DMS153 treated with DMSO at 0.1 percent for 48 hours (cell line): ENCODE measurements at regions not wholly inside any gene's neighbourhood (a gene's known extent, or its start where the extent isn't known, plus 50 kb on each side); places are given as distances from the start of the nearest gene placed in this dataset.
"Not testable (repeated sequence)": the region's sequence is repeated elsewhere in the genome, so short reads cannot be mapped to it uniquely, and the experiment has no call there.

Source experiments
- DNase-seq: peaks from one replicate; lab custom pipeline; 2025; ENCODE audit not compliant: unreplicated experiment; lab: John Stamatoyannopoulos, UW

DNA sequence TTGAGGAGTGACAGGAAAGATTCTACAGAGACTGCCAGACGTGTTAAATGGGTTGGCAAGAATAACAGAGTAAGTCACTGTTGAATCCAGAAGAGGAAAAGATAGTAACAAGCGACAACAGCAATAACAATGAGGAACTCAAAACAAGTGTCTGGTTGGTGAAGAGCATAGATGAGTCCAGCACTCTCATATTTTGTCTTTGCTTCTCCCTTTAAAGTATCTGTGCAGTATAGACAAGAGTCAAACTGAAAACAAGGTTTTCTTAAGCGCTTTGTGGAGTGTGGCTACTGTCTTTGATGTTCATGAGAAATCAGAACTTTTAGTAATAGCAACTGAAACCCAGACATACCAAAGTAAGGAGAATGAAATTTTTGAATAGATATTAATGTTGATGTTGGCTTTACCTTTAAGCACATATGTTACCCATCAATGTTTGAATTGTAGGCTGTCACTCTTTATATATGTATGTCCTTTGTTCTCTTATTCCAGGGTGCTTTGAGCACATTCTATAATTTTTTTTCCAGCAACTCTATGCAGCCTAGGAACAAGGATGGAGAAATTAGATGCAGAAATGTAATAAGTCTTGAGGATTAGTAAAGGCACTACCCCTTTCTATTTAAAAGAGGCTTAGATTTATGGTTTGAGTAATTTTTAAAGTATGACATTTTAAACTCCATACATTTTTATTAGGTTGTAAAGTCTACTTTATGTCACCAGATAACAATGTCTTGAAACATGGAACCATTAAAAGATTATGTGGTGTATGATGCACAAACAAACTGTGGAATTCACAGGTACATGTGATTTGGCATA is 185.5 kb downstream of the NFKBIZ start:
- DNase-seq, result no peak

DNA sequence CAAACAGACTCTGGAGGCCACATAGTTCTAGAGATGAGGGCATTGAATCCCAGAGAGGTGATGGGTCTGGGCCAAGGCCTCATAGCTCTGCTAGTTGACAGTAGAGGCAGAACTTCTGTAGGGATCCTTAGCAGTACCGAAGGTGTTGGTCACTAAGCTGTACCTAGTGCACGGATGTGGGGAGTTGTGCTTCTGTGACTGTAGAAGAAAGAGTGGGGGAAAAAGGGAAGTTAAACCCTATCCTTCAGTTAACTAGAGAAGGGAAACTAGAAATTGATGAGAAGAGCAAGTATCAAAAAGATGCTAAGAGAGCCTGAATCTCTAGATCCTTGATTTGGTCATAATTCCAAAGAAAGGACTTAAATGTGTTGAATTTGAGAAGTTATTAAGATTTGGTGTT is 186.7 kb downstream of the NFKBIZ start:
- DNase-seq, result no peak

DNA sequence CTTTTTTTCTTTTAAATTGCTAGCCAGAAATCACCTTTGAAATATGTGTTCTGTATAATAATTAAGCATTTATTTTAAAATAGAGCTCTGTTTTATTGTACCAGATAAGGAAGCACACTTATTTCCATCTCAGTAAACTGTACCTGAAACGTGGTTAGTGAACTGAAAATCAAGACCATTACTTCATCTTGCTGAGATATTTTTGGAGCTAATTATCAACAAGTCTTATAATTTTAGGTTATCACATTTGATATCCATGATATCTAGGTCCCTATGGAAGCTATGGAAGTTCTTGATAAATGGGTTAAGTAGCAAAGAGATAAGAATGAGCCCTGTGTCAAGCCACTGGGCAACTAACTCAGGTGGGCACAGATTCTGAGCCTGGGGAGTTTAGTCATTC is 187.2 kb downstream of the NFKBIZ start:
- DNase-seq, result no peak

DNA sequence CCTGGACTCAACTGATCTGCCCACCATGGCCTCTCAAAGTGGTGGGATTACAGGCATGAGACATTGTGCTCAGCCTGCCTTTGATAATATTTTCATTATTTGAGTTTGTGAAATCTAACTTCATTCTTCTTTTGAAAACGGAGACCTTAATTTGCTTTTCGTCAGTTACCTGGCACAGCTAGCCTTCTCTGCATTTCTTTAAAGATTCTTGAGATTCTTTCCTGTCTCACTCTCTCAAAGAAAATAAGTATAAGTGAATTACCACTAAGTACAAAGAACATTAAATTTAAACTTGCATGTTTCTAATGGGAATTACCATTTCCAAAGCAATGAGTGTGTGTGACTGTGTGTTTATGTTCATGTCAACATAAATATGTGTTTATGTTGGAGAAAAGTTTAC is 187.9 kb downstream of the NFKBIZ start:
- DNase-seq, result no peak

DNA sequence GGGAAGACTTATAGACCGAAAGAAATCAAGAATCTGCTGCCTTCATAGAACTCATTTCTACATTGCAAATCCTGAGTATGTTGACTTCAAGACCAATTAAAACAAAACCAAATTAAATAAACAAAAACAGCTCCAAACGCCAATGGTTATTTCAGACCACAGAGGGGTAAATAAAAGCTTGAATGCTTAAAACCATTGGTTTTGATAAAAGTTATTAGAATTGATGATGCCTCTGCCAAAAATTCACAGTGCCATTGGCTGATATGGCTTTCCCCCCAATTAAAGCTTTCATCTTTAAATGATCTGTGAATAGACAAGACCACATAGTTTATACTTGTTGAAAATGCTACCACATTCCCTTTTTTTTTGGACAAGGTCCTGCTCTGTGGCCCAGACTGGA is 188.5 kb downstream of the NFKBIZ start:
- no peak for DNase-seq

DNA sequence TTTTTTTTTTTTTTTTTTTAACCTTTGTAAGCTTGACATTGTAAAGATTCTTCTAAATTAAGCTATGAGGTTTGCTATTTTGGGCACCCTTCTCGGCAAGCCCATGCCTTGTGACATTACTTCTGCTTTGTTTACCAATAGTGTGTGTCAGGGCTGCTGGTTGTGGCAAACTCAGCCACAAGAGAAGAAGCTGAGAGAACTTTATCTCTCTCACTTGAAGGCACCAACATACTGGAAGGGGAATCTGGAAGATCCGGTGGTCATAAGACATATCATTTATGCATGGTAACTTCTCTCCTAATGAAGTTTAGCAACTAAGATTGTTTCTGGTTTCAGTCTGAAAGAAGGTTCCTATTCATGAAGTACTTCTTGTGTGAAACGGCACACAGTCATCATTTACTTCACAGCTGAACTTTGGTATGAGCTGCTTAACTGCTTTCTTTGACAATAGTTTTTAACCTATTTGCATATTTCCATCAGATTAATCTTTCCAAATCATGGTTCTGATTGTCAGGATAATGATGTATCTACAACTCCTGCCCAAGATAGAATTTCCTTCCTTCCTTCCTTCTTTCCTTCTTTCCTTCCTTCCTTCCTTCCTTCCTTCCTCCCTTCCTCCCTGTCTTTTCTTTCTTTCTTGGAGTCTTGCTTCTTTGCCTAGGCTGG is 189.3 kb downstream of the NFKBIZ start:
- DNase-seq, result no peak

DNA sequence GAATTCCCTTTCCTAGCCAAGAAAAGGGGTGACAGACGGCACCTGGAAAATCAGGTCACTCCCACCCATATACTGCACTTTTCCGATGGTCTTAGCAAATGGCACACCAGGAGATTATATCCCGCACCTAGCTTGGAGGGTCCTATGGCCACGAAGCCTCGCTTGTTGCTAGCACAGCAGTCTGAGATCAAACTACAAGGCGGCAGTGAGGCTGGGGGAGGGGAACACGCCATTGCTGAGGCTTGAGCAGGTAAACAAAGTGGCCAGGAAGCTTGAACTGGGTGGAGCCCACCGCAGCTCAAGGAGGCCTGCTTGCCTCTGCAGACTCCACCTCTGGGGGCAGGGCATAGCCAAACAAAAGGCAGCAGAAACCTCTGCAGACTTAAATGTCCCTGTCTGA is 190.8 kb downstream of the NFKBIZ start:
- DNase-seq, result not testable (repeated sequence)

DNA sequence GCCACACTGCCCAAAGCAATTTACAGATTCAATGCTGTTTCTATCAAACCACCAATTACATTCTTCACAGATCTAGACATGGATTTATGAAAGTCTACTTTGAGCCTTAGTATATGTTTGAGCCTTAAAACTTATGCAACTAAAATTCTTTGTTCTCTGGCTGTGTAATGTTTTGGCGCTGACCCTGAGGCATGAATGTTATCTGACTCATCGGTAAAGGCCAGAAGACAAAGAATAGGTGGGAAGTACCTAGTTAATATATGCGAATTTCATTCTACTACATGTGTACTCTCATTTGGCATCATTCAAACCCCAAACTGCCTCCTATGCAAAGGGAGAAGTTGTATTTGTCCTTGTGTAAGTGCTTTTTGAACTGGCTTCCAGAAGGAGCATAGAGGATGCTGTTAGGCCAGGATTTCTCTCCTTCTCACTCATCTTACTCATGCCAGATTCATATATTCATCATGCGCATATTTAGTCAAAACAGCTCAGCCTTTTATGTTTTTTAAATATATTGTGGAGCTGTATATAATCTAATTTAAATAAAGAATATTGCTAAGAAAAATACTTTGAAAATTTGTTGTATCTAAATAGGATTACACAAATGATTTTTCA is 204.2 kb downstream of the NFKBIZ start:
- DNase-seq, result no peak

DNA sequence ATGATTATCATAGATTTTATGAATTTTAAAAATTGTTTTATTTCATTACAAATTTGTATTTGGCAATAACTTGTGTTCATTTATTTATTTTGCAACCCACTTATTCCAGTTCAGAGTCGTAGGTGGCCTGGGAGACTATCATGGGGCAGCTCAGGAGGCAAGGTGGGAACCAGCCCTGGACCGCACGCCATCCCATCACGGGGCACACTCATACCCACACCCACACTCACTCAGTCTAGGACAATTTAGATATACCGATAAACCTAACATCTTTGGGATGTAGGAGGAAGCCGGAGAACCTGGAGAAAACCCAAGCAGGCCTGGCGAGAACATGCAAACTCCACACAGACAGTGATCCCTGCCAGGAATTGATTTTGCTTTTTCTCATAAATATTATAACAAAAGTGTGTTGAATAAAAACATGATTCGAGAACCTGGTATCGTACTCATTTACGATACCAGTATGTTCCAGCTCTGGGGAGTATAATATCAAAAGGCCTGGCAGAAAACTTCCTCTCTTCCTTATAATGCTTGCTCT is 205.3 kb downstream of the NFKBIZ start:
- DNase-seq, result no peak

DNA sequence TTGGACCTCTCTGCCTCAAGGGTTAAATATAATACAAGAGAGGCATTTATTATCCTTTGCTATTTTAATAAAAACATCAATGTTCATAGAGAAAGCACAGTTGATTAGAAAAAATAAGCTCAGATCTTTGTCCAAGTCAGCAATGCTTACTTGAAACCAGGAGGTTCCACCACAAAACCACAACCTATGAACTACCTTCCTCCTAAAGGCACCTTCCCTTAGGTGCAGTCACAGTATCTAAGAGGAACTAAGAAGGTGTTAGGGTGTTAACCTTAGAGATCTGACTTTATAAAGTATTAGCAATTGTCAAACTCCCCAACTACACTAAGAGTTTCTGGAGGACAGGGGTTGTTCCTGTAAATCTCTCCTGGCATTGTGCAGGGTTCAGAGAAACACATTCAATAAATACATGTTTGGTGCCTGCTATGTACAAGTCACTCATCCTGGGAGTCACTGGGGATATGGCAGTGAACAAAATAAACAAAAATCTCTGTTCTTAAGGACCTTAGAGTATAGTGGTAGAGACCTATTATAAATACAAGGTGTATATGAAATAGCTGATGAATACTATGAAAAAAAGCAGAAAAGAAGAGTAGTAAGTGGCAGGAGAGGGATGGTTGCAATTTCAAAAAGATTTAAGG is 208.6 kb downstream of the NFKBIZ start:
- no peak for DNase-seq

DNA sequence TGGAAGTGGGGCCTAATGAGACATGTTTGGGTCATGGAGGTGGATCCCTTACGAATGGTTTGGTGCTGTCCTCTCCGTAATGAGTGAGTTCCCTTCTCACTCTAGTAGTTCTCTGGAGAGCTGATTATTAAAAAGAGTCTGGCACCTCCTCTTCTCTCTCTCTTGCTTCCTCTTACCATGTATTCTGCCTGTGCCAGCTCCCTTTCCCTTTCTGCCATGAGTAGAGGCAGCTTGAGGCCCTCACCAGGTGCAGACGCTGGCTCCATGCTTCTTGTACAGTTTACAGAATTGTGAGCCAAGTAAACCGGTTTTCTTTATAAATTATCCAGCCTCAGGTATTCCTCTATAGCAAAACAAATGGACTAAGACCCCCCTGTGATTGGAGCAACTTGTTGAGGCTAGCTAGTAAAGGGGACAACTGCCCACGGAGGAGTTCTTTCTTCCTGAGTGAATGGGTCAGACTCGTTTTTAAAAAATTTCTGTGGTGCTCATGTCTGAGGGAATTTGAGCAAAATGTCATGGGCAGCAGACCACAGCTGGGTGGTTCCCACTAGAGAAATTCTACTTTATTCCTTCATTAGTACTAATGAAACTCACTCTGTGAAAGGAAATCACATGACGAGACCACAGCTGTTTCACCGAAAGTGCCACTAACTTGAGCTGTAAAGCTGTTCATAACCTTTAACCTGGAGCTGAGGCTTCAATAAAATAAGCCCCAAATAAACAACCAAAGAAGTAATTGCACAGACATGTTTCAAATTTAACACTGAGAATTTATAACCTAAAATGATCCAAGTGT is 210.0 kb downstream of the NFKBIZ start:
- no peak for DNase-seq

DNA sequence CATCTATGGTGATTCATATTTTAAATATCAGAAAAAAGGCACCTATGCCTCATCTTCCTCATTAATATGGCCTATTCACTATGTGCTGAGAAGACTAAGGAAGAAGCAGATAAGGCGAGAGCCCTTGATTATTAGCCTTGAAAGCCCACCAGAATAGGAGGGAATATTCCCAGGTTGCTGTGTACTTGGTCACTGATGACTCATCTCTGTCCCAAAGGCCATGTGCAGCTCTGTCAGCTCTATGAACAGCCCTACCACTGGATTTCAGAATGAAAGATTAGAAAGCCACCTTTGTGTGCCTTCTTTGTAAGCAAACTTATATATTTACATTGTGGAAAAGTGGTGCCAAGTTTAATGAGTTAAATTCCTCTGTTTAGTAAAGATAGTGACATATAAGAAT is 211.5 kb downstream of the NFKBIZ start:
- DNase-seq, result no peak

DNA sequence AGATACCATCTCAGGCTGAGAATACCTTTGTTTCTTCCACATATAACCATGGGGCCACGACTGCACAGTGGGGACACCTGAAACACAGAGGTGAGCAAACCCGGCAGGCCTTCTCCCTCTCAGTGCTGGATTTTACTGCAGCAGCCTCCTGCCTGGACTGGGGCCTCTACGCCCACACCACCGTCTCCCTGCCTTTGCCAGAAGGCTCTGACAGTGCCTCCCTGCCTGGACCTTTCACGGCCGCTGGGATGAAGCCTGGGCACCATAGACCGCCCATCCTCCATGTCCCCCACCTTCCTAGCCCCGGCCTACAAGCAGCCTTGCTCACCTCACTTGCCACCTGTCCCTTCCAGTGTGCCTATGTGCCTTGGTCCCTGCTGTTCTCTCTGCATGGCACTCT is 214.3 kb downstream of the NFKBIZ start:
- DNase-seq, result no peak

DNA sequence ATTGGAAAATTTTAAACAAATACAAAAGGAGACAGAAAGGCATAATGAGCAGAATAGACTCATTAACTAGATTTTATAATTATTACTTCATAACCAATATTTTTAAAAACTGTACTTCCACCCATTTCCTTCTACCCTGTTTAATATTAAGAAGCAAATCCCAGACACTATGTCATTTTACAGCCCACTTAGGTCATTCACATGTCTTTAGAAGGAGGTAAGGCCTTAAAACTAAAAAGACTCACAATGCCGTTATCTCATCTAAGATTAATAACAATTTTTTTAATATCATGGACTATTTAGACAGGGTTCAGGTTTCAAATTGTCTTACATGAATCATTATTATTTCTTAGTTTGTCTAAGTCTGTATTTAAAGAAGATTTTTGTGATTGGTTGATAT is 217.2 kb downstream of the NFKBIZ start:
- no peak for DNase-seq

DNA sequence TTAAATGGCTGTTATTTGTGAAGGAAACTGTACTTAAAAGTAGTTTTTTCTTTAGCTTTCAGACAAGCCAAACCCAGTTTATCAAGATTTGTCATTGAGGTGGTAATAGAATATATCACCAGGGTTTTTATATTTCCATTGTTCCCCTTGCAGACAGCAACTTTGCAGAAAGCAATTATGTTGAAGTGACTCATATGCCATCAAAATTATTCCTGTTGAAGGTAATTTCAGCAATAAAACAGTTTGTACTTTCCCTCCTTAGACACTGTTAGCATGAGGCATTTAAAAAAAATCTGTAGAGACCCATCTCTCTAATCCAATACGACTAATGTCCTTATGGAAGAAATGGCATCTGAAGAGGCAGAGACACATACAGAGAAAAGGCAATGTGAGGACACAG is 219.0 kb downstream of the NFKBIZ start:
- no peak for DNase-seq

DNA sequence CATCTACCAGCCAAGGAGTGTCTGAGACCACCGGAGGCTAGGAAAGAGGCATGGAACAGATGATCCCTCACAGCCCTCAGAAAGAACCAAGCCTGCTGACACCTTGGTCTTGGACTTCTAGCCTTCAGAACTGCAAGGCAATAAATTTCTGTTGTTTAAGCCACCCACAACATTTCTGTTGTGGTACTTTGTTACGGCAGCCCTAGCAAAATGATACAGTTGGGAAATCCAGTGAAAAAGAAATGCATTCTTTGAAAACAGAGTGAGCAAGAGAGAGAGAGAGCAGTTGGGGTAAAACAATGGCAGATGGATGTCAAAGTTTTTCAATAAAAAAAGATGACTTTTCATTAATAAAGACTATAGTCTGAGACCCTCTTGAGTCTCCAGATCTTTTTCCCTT is 219.4 kb downstream of the NFKBIZ start:
- no peak for DNase-seq

DNA sequence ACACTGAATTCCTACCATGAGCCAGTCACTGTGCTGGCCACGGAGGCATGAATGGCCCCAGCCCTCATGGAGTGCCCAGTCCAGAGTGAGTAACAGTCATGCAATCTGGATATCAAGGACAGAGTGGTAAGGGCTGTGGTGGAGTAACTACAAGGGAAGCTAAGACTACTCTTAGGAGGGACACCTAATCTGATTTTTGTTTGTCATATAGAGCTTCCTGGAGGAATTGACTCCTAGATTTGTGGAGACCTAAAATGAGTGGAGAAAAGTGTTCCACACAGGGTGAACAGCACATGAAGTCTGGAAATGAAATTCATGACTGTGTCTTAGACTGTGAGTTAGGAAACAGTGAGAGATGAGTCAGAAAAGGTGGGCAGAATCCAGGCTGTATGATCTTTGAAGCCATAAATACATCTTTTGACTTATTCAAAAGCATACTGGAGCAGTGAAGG is 219.9 kb downstream of the NFKBIZ start:
- DNase-seq, result no peak

DNA sequence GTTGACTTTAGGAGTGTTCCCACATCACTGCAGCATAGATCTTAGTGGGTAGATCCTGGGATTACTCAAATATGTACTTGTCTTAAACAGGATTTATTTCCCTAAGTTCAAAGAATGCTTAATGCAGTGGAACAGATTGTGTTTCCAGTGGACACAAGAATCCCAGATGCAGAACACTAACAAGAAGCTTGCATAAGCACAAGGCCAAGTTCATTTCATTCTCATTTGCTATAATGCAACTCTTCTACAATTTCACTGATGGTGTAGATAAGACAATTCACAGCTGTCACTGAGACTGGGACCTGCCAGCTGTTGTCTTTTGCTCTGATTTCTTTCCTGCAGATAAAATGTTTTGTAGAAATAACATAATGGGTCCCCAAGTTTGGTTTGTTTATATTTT is 225.6 kb downstream of the NFKBIZ start:
- DNase-seq, result no peak

DNA sequence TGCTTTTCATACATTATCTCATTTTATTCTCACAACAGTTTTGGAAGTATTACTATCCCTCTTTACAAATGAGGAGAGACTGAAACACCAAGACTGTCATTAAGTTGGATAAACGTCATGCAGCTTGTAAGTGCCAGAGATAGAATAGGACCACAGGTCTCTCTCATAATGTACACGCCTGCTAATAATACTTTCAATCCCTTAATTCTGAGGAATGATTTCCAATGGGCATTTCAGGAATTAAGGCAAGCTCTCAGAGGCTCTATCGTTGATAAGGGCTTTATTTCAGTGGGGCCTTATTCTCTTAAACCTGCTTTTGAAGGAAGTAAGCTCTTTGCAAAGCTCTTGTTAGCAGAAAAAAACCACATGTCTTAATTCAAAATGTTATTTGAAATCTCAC is 229.1 kb downstream of the NFKBIZ start:
- no peak for DNase-seq
